Prostate gland (tissue), 2 donors: ENCODE measurements at regions not wholly inside any gene's neighbourhood (a gene's known extent, or its start where the extent isn't known, plus 50 kb on each side); places are given as distances from the start of the nearest gene placed in this dataset.

Experiments used
- CTCF ChIP-seq, 4 experiments: fragments of 200-600 bp in 2 of 4; fragments of 450-650 bp in 2 of 4; sonication (generic) in 2 of 4; IDR thresholded peaks; 1 replicate in 3 of 4; 2 replicates in 1 of 4; pipeline ENCODE4 v1.5.1; 2016 to 2019; ENCODE audit warnings: antibody characterized with exemption in 4 of 4, mild to moderate bottlenecking in 2 of 4, moderate library complexity in 2 of 4
- POLR2A ChIP-seq: fragments of 450-650 bp; IDR thresholded peaks from one replicate; pipeline ENCODE4 v1.6.1; 2016; ENCODE audit warnings: antibody characterized with exemption, mild to moderate bottlenecking

GRCh38 chr2:208698114-208698513 lies 291.5 kb downstream of the PTH2R start:
- TF ChIP-seq CTCF (IDR thresholded peaks at IDR 0.05): no peak
- no peak for TF ChIP-seq POLR2A
